ENCODE measurements at regions not wholly inside any gene's neighbourhood (a gene's known extent, or its start where the extent isn't known, plus 50 kb on each side); places are given as distances from the start of the nearest gene placed in this dataset.

GRCh38 chr5:15371184-15371583, 128.8 kb upstream of the FBXL7 start:
- intact Hi-C loops (cut with micrococcal nuclease; ENCODE audit: unreplicated experiment): no loop called here
- Mint-ChIP-seq H3K27me3 (ENCODE audit: unreplicated experiment) (no peaks in the 10 kb centered on the region), H3K27ac (ENCODE audit: unreplicated experiment) (no peak overlapping the region), H3K9me3 (ENCODE audit: low read depth, unreplicated experiment) (peaks cover 9% of the 10 kb centered on the region), H3K4me1 (ENCODE audit: low read depth, unreplicated experiment) (no peaks in the 10 kb centered on the region), H3K4me3 (ENCODE audit: low read depth, unreplicated experiment) (no peak overlapping the region), H3K36me3 (ENCODE audit: insufficient read depth, unreplicated experiment) (no peaks in the 10 kb centered on the region)
- TF ChIP-seq, protein P1, sequence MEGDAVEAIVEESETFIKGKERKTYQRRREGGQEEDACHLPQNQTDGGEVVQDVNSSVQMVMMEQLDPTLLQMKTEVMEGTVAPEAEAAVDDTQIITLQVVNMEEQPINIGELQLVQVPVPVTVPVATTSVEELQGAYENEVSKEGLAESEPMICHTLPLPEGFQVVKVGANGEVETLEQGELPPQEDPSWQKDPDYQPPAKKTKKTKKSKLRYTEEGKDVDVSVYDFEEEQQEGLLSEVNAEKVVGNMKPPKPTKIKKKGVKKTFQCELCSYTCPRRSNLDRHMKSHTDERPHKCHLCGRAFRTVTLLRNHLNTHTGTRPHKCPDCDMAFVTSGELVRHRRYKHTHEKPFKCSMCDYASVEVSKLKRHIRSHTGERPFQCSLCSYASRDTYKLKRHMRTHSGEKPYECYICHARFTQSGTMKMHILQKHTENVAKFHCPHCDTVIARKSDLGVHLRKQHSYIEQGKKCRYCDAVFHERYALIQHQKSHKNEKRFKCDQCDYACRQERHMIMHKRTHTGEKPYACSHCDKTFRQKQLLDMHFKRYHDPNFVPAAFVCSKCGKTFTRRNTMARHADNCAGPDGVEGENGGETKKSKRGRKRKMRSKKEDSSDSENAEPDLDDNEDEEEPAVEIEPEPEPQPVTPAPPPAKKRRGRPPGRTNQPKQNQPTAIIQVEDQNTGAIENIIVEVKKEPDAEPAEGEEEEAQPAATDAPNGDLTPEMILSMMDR (IDR thresholded peaks at IDR 0.05; ENCODE audit: unreplicated experiment): no peak
- no peak for DNase-seq
- CTCF ChIA-PET: no interaction called here
- no TSS peak for BruUV-seq (replicated peaks)

DNA sequence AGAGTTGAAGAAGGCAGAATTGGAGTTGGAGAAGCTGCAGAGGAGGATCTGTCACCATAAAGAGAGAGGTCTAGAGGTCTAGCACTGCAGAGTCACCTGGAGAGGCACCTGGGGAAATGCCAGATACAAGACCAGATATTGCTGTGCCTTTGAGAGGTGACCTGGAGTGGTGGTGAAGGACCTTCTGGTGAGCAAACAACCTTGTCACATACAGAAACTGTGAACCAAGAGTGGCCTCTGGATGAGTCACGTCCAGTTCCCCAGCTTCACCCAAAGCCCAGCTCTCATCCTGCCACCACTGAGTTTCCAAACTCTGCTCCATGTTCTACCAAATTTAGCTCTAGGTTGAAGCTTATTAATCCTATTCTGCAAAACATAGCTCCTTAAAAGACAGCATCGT, 131.1 kb upstream of the FBXL7 start:
- no peaks in the 10 kb centered on the region for H3K4me1 Mint-ChIP-seq (ENCODE audit: low read depth, unreplicated experiment)
- no peaks in the 10 kb centered on the region for H3K36me3 Mint-ChIP-seq (ENCODE audit: insufficient read depth, unreplicated experiment)
- no peaks in the 10 kb centered on the region for H3K27me3 Mint-ChIP-seq (ENCODE audit: unreplicated experiment)
- DNase-seq: no peak
- no peak overlapping the region for H3K4me3 Mint-ChIP-seq (ENCODE audit: low read depth, unreplicated experiment)
- TF ChIP-seq, protein P1 (IDR thresholded peaks at IDR 0.05; ENCODE audit: unreplicated experiment): no peak
- CTCF ChIA-PET: no interaction called here
- intact Hi-C loops (cut with micrococcal nuclease; ENCODE audit: unreplicated experiment): no loop called here
- no peak overlapping the region for H3K27ac Mint-ChIP-seq (ENCODE audit: unreplicated experiment)
- no TSS peak for BruUV-seq (replicated peaks)
- H3K9me3 Mint-ChIP-seq (ENCODE audit: low read depth, unreplicated experiment): peaks cover 9% of the 10 kb centered on the region

- CTCF ChIA-PET: no interaction called here
- Mint-ChIP-seq H3K9me3 (ENCODE audit: low read depth, unreplicated experiment) (peaks cover 13% of the 10 kb centered on the region), H3K27ac (ENCODE audit: unreplicated experiment) (no peak overlapping the region), H3K4me1 (ENCODE audit: low read depth, unreplicated experiment) (no peaks in the 10 kb centered on the region), H3K27me3 (ENCODE audit: unreplicated experiment) (no peaks in the 10 kb centered on the region), H3K4me3 (ENCODE audit: low read depth, unreplicated experiment) (no peak overlapping the region), H3K36me3 (ENCODE audit: insufficient read depth, unreplicated experiment) (no peaks in the 10 kb centered on the region)
- intact Hi-C loops (cut with micrococcal nuclease; ENCODE audit: unreplicated experiment): no loop called here
- DNase-seq: no peak
- no TSS peak for BruUV-seq (replicated peaks)
- TF ChIP-seq, protein P1 (IDR thresholded peaks at IDR 0.05; ENCODE audit: unreplicated experiment): no peak
Measured at GRCh38 chr5:15367489-15367888, 132.5 kb upstream of the FBXL7 start.

- H3K4me1 Mint-ChIP-seq (ENCODE audit: low read depth, unreplicated experiment): no peaks in the 10 kb centered on the region
- H3K9me3 Mint-ChIP-seq (ENCODE audit: low read depth, unreplicated experiment): peaks cover 17% of the 10 kb centered on the region
- intact Hi-C loops (cut with micrococcal nuclease; ENCODE audit: unreplicated experiment): no loop called here
- no peaks in the 10 kb centered on the region for H3K27me3 Mint-ChIP-seq (ENCODE audit: unreplicated experiment)
- H3K27ac Mint-ChIP-seq (ENCODE audit: unreplicated experiment): no peak overlapping the region
- H3K36me3 Mint-ChIP-seq (ENCODE audit: insufficient read depth, unreplicated experiment): no peaks in the 10 kb centered on the region
- no TSS peak for BruUV-seq (replicated peaks)
- TF ChIP-seq, protein P1 (IDR thresholded peaks at IDR 0.05; ENCODE audit: unreplicated experiment): no peak
- H3K4me3 Mint-ChIP-seq (ENCODE audit: low read depth, unreplicated experiment): no peak overlapping the region
- DNase-seq: no peak
- CTCF ChIA-PET: no interaction called here
Measured at GRCh38 chr5:15366676-15367391, 133.1 kb upstream of the FBXL7 start.

Data from Calu3 (cell line).